ENCODE measurements at regions not wholly inside any gene's neighbourhood (a gene's known extent, or its start where the extent isn't known, plus 50 kb on each side); places are given as distances from the start of the nearest gene placed in this dataset.

GRCh38 chr14:50038398-50039119 is 77.8 kb downstream of the VCPKMT start:
- Histone ChIP-seq H3K27ac (peak overlapping the region in 3 of 4 donors; percentile 55 to 77 (median 65)), H3K4me3 (no peak overlapping the region), H3K36me3 (no peaks in the 10 kb centered on the region), H3K9me3 (no peaks in the 10 kb centered on the region), H3K27me3 (no peaks in the 10 kb centered on the region), H3K4me1 (peaks cover 9 to 14% (median 11%) of the 10 kb centered on the region in 4 donors)
- DNase-seq (peak in 1 of 2 donors; percentile 46), ATAC-seq (ENCODE audit: low FRiP score in 2 of 2) (peak; percentile 67 to 84)
- 63 to 85% methylated on average over 3 to 4 of the region's 4 CpGs for WGBS, 2 donors
- TF ChIP-seq EP300 (IDR thresholded peaks at IDR 0.05) (peak in 1 of 4 donors; percentile 30), POLR2AphosphoS5 (IDR thresholded peaks at IDR 0.05) (peak in 1 of 2 donors; percentile 63), POLR2A (IDR thresholded peaks at IDR 0.05) (peak in 1 of 4 donors; percentile 24)
- TF ChIP-seq, protein P1, sequence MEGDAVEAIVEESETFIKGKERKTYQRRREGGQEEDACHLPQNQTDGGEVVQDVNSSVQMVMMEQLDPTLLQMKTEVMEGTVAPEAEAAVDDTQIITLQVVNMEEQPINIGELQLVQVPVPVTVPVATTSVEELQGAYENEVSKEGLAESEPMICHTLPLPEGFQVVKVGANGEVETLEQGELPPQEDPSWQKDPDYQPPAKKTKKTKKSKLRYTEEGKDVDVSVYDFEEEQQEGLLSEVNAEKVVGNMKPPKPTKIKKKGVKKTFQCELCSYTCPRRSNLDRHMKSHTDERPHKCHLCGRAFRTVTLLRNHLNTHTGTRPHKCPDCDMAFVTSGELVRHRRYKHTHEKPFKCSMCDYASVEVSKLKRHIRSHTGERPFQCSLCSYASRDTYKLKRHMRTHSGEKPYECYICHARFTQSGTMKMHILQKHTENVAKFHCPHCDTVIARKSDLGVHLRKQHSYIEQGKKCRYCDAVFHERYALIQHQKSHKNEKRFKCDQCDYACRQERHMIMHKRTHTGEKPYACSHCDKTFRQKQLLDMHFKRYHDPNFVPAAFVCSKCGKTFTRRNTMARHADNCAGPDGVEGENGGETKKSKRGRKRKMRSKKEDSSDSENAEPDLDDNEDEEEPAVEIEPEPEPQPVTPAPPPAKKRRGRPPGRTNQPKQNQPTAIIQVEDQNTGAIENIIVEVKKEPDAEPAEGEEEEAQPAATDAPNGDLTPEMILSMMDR (IDR thresholded peaks at IDR 0.05), result no peak

DNA sequence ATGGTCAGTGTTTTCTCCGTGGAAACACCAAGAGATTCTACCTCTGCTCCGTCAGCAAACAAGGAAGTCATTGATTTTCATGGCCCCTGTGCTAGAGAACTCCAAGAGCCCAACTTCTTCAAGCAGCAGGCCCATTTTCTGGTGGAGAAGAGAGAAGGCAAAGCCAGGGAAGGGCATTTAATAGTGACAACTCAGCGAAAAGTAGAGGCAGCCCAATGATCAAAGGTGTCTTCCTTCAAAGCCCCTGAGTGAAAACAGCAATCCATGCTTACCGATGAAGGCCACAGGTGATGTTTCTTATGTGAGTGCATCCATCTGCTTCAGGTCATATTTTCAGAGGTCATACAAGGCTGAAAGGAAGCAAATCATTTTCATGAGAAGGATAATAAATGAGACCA is 77.3 kb downstream of the VCPKMT start:
- Histone ChIP-seq H3K4me3 (no peak overlapping the region), H3K27me3 (no peaks in the 10 kb centered on the region), H3K36me3 (no peaks in the 10 kb centered on the region), H3K9me3 (no peaks in the 10 kb centered on the region), H3K4me1 (peaks cover 12 to 19% (median 14%) of the 10 kb centered on the region in 4 donors), H3K27ac (peak overlapping the region in 3 of 4 donors; percentile 29 to 77 (median 65))
- ATAC-seq (ENCODE audit: low FRiP score in 2 of 2), result no peak
- WGBS, 2 donors, result 78 to 88% methylated on average over 4 of the region's 4 CpGs
- DNase-seq, result no peak
- TF ChIP-seq POLR2A (IDR thresholded peaks at IDR 0.05) (no peak), EP300 (IDR thresholded peaks at IDR 0.05) (no peak), POLR2AphosphoS5 (IDR thresholded peaks at IDR 0.05) (no peak)
- TF ChIP-seq, protein P1 (IDR thresholded peaks at IDR 0.05), result no peak

- DNase-seq (peak in 1 of 2 donors; percentile 78), ATAC-seq (ENCODE audit: low FRiP score in 2 of 2) (peak; percentile 49 to 52)
- WGBS, 2 donors, result 70 to 87% methylated on average over 6 to 9 of the region's 9 CpGs
- H3K36me3 ChIP-seq, result no peaks in the 10 kb centered on the region
- TF ChIP-seq POLR2A (IDR thresholded peaks at IDR 0.05), result no peak
- TF ChIP-seq, protein P1 (IDR thresholded peaks at IDR 0.05), result peak in 2 of 6 experiments; percentile 8 to 39
- H3K27me3 ChIP-seq, result no peaks in the 10 kb centered on the region
- peaks cover 17 to 24% (median 20%) of the 10 kb centered on the region in 4 donors for H3K4me1 ChIP-seq
- H3K4me3 ChIP-seq, result no peak overlapping the region
- peak overlapping the region; percentile 35 to 77 (median 54) for H3K27ac ChIP-seq
- H3K9me3 ChIP-seq, result no peaks in the 10 kb centered on the region
Observed at GRCh38 chr14:50039734-50040400, 76.5 kb downstream of the VCPKMT start.

GRCh38 chr14:50040401-50040775 is 76.0 kb downstream of the VCPKMT start:
- no peak for DNase-seq
- no peaks in the 10 kb centered on the region for H3K36me3 ChIP-seq
- H3K4me3 ChIP-seq, result no peak overlapping the region
- ATAC-seq (ENCODE audit: low FRiP score in 2 of 2), result peak; percentile 25 to 50
- peaks cover 20 to 29% (median 24%) of the 10 kb centered on the region in 4 donors for H3K4me1 ChIP-seq
- no peaks in the 10 kb centered on the region for H3K9me3 ChIP-seq
- H3K27ac ChIP-seq, result peak overlapping the region; percentile 35 to 77 (median 54)
- 41 to 58% methylated on average over 4 of the region's 4 CpGs for WGBS, 2 donors
- TF ChIP-seq, protein P1 (IDR thresholded peaks at IDR 0.05), result no peak
- TF ChIP-seq POLR2A (IDR thresholded peaks at IDR 0.05) (peak in 2 of 4 donors; percentile 26 to 52), POLR2AphosphoS5 (IDR thresholded peaks at IDR 0.05) (peak in 1 of 2 donors; percentile 23), EP300 (IDR thresholded peaks at IDR 0.05) (no peak)
- H3K27me3 ChIP-seq, result no peaks in the 10 kb centered on the region
